ENCODE measurements at regions not wholly inside any gene's neighbourhood (a gene's known extent, or its start where the extent isn't known, plus 50 kb on each side); places are given as distances from the start of the nearest gene placed in this dataset.
"Not testable (repeated sequence)": the region's sequence is repeated elsewhere in the genome, so short reads cannot be mapped to it uniquely, and the experiment has no call there.

DNA sequence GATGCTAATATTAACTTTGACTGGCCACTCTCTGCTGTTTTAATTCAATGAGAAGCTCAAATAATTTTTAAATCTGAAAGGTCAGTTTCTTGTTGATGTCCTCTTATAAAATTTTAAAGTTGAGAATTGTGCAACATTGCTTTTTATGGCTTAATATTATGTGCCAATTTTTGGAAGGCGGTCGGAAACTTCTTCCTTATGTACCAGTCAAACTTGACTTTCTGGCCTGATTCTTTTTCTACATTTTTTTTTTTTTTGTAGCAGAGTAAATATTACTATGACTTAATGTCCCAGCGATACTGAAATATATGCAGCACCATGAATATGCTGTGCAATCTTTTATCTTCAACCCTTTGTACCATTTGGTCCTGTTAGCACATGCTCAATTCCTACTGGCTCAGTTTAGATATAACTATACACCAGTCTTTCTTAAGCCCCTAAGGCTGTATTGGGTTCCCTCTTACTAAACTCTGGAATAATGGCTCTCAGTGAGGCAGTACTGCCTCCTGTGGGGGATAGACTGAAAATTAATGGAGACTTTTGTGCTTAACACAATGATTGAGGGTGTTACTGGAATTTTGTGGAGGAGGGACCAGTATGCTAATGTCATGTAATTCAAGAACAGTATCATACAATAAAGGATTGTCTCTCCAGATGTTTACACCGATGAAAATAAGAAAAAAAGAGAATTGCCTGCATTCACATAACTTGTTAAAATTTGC, 156.4 kb upstream of the SYNCRIP start:
- DNase-seq = no peak

DNA sequence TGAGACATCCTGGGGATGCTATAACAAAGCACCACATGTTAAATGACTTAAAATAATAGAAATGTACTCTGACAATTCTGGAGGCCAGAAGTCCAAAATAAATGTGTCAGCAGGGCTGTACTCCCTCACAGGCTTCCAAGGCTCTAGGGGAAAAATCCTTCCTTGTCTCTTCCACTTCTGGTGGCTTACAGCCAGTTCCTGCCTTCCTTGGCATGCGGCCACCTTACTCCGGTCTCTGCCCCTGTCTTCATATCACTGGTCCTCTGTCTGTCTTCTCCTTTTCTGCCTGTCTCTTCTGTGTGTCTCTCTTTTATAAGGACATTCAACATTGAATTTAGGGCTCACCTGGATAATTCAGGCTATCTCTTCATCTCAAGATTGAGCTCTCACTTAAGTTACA, 155.3 kb upstream of the SYNCRIP start:
- DNase-seq = no peak

DNA sequence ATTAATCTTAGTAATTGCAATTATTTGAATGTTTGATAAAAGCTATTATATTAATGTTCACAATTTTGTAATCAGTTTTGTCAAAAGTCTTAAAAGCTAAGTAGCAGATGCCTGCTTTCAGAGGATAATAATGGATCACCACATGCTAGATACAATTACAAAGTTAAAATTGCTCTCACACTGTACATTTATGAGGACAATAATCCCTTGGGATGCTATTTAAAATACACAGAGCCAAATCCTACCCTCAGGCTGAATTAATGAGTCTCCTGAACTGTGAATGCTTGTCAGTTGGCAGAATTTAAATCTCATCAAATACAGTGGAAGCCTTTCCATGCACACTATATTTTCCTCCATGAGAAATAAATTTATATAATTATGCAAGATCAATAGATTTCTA, 153.3 kb upstream of the SYNCRIP start:
- peak; percentile 4 for DNase-seq

DNA sequence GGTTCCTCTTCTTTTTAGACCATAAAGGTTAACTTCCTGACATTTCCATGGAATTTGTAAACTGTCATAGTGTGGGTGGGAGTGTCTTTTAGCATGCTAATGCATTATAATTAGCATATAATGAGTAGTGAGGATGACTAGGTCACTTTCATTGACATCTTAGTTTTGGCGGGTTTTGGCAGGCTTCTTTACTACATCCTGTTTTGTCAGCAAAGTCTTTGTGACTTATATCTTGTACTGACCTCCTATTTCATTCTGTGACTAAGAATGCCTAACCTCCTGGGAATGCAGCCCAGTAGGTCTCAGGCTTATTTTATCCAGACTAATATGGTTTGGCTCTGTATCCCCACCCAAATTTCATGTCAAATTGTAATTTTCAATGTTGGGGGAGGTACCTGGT, 149.6 kb upstream of the SYNCRIP start:
- no peak for DNase-seq

DNA sequence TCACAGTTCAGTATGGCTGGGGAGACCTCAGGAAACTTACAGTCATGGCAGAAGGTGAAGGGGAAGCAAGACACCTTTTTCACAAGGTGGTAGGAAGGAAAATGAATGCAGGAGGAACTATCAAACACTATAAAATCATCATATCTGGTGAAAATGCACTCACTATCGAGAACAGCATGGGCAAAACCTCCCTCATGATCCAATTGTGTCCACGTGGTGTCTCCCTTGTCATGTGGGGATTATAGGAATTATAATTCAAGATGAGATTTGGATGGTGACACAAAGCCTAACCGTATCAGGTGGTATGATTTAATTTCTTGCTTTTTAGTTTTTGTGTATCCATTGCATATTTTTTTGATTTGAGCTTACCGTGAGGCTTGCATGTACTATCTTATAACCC, 133.2 kb upstream of the SYNCRIP start:
- DNase-seq = no peak

DNA sequence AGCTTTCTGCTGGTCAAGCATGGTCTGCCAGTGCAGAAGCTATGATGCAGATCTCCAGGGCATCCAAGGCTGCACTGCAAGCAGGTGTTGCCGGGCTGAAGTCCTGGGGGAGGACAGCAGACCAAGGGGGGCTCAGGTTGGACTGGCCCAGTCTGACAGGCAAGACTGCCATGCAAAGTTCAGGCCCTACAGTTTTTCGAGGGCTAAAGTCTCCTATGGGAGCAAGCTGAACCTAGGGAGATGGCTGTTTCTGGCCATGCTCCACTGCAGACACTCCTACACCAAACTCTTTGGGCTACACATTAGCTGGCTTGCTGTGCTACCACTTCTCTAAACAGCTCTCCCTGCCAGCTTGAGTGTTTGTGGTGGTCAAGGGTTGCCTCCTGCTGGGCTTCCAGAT, 130.0 kb upstream of the SYNCRIP start:
- DNase-seq = no peak

DNA sequence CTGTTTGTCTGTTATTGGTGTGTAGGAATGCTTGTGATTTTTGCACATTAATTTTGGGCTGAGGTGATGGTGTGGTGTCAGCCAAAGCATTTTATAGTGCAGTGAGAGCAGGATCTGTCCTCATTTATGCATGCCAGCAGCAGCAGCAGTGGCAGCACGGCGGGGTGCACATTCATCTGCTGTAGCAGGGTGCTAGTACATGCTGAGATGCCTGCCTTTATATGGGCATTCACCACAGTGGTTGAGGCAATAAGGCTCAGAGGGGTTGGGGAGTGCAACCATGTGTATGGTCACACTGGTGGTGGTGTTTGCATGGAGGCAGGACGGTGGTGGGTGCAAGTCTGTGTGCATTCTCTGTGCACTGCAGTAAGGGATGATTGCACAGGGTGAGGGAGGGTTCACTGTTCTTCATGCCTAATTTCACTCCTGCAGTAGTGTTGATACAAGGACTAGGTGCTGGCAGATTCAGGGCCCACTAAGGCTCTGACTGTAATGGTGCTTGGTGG, 129.3 kb upstream of the SYNCRIP start:
- DNase-seq = no peak

DNA sequence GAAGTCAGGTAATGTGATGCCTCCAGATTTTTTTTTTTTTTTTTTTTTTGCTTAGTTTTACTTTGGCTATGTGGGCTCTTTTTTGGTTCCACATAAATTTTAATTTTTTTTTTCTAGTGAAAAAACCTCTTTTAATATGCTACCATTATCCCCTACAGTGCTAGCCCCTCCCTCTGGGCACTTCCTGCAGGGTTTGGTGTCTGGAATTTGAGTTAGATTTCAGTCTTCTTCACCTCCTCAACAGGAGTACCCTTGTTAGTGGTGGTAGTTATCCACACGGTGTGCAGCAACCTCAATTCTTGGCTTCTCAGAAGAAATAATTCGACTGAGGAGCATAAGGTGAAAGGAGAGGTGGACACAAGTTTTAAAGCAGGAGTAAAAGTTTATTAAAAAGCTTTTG, 128.8 kb upstream of the SYNCRIP start:
- no peak for DNase-seq

DNA sequence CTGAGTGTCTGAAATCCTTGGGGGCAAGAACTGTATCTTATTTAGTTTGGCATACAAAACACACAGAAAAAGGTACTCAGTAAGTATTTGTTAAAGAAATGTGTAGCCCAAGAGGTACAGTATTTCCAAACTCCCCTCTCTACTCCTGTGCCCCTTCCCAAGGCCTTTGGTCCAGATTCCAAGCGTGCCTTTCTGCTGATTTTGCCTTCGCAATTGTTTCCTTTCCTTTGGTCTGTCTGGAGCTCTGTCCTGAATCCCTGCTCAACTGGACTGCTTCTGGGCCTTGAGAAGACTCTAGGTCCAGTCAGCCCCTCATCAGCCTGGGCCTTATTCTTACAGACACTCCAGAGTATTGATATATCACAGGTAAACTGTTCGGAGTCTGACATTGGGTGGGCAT, 122.2 kb upstream of the SYNCRIP start:
- DNase-seq = no peak

DNA sequence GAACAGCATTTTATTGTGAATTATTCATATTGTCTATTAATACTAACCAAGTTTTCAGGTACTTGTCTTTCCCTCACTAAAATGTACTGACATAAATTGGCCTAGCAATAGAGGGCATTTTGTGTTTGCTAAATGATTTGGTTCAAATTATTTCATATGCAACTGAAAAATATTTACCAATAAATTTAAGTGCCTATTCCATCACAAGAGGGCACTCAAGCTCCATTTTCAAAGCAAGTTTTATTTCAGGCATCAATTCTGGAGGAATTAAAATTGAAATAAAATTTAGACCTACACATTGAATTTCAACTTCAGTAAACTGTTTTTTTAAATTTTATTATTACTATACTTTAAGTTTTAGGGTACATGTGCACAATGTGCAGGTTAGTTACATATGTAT, 114.3 kb upstream of the SYNCRIP start:
- DNase-seq = peak; percentile 35

DNA sequence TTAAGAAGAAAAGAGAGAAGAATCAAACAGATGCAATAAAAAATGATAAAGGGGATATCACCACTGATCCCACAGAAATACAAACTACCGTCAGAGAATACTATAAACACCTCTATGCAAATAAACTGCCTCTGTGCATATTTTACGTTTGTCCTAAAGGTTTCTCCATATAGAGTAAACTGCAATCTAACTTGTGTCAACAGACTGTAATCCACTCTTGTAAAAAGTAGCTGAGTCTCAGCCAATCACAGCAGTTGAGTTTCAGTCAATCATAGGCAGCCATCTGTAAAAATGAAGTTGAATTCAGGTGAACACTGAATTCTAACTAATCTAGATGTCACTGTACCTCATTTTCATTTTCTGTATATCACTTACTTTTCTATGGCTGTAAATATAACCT, 112.2 kb upstream of the SYNCRIP start:
- DNase-seq = no peak

DNA sequence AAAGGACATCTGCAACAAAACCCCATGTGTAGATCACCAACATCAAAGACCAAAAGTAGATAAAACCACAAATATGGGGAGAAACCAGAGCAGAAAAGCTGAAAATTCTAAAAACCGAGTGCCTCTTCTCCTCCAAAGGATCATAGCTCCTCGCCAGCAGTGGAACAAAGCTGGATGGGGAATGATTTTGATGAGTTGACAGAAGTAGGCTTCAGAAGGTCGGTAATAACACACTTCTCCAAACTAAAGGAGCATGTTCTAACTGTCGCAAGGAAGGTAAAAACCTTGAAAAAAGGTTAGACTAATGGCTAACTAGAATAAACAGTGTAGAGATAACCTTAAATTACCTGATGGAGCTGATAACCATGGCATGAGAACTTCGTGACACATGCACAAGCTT, 109.9 kb upstream of the SYNCRIP start:
- DNase-seq = no peak

DNA sequence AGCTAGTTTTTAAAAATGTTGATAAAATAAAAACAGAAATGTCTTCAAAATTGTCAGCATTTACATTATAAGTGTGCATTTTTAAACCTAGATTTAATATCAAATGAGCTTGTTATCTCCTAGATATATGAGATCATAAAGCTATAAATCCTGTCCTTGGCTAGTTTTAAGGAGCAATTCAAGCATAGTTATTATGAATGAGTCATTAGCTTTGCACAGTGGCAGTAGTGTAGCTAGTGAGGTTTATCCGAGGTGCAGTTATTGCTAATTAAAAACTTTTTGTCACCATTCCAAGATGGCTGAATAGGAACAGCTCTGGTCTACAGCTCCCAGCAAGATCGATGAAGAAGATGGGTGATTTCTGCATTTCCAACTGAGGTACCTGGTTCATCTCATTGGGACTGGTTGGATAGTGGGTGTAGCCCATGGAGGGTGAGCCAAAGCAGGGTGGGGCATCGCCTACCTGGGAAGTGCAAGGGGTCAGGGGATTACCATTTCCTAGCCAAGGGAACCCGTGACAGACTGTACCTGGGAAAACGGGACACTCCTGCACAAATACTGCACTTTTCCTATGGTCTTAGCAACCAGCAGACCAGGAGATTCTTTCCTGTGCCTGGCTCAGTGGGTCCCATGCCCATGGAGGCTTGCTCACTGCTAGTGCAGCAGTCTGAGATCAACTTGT, 108.8 kb upstream of the SYNCRIP start:
- DNase-seq = no peak

DNA sequence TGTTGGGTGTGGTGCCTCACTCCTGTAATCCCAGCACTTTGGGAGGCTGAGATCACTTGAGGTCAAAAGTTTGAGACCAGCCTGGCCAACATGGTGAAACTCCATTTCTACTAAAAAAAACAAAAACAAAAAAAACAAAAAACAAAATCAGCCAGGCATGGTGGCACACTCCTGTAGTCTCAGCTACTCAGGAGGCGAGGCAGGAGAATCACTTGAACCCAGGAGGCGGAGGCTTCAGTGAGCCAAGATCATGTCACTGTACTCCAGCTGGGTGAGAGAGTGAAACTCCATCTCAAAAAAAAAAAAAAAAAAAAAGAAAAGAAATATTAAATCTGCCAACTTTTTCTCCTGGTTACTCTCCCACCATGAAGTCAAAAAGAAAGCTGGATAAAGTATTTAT, 107.5 kb upstream of the SYNCRIP start:
- not testable (repeated sequence) for DNase-seq

DNA sequence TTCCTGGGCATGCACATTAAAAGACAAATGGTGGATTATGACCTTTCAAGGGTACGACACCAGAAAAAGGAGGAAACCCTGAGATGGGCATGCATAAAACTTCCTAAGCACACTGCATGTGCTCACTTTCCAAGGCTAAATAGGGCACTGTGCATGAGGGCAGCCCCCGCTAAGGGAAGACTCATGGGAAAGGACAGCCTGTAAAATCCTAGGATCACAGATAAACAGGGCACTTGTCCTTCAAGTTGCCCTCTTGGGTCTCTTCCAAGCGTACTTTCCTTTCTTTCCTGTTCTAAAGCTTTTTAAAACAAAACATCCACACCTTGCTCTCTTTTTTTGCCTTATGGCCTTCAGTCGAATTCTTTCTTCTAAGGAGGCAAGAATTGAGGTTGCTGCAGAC, 106.5 kb upstream of the SYNCRIP start:
- no peak for DNase-seq

DNA sequence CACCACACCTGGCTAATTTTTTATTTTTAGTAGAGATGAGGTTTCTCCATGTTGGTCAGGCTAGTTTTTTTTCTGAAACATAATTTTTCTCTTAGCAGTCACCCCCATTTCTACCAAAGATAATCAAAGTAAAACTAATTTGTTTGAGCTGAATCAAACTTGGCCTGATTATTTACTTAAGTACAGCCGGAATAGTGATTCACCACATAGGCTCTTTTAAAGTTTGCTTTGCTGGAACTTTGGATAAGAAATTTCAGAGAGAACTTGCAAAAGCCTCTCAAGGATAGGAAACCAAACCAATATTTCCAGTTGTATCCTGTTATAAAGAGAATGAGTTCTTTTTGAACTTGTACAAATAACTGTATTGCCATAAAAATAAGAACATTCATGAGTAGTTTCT, 105.0 kb upstream of the SYNCRIP start:
- DNase-seq = no peak

DNA sequence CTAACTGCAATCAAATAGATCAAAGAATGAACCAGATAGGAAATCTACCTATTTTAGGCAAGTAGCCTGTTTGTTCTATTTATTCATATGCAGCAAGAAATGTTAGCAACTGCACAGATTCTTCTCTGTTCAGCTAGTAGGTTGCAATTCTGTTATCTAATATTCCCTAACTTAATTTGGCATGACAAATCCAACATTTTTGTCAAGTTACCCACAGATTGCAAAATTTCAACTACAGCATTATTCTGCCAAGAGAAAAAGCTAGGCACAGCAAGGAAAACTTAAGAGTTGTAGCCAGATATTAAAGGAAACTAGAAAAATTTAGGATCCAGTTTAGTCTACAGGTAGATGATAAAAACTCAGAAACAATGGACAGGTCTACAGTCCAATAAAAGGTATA, 104.4 kb upstream of the SYNCRIP start:
- DNase-seq = no peak

DNA sequence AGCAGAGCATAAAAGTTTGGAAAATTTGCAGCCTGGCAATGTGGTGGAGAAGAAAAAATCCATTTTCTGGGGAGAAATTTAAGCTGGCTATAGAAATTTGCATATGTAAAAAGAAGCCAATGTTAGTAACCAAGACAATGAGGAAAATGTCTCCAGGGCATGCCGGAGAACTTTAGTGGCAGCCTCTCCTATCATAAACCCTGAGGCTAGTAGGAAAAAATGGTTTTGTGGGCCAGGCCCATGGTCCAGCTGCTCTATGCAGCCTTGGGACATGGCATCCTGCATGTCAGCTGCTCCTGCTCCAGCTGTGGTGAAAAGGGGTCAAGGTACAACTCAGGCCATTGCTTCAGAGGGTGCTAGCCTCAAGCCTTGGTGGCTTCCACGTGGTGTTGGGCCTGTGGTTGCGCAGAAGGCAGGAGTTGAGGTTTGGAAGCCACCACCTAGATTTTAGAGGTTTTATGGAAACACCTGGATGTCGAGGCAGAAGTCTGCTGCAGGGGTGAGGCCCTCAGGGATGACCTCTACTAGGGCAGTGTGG, 101.8 kb upstream of the SYNCRIP start:
- no peak for DNase-seq

DNA sequence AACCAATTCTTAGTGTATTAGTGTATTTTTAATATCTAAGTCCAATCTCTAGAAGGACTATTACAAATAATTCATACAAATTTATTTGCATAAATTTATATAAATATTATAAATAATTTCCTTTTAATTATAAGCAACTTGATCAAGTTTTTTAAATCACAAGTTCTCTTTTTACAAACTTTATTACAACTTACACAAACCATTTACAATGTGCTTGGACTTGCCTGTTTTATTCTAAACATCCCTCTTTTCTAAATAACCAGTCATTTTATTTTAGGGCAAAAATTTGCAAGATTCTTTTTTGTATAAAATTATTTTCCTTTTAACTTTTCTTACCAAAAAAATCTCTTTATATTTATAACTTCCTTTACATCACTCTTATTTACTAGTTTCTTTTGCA, 83.5 kb upstream of the SYNCRIP start:
- DNase-seq = no peak

DNA sequence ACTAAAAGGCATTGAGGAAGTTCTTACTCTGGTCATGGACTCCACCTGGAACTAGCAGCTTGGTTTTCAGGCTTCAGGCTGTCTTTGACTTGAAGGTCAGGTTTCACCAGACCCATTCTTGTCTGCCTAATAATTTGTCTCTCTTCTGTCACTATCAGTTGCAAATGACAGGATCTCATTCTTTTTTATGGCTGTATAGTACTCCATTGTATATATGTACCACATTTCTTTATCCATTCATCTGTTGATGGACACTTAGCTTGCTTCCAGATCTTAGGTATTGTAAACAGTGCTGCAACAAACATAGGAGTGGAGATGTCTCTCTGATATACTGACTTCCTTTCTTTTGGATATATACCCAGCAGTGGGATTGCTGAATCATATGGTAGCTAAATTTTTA, 73.1 kb upstream of the SYNCRIP start:
- DNase-seq = no peak

DNA sequence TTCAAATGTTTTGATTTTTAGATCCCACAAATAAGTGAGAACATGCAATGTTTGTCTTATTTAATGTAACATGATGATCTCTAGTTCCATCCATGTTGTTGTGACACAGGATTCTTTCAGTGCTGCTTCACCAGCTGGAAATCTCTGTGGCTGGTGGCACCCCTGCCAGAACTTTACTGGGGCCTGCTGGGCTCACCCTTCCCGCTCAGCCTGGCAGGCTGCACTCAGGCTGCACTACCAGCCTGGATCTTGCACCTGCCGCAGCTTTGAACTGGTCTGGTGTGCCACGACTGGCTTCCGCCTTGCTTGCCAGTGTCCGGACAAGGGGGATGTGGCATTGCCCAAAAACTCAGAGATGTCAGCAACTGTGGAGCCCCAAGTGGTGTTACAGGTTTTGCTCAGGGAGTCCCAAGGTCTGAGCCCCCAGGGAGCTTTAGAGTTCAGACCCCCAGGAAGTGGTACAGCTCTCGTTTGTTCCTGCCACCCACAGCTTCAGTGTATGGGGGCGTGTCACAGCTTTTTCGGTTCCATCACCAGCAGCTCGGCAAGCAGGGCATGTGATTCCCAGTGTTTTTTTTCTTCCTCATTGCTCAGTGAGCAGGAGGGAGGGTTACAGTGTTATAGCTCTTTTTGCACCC, 72.3 kb upstream of the SYNCRIP start:
- DNase-seq = no peak

DNA sequence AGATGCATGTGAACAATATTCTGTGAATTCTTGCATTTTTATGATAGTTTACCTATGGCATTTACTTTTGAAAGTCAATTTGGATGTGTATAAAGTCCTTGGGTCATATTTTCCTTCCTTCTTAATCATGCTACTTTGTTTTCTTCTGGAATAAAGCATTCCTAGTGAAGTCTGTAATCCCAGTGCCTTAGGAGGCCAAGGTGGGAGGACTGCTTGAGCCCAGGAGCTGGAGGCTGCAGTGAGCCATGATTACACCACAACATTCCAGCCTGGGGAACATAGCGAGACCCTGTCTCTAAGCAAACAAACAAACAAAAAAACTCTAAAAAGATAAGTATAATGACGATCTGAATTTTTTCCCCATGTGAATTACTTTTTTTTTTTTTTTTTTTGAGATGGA, 69.7 kb upstream of the SYNCRIP start:
- no peak for DNase-seq

DNA sequence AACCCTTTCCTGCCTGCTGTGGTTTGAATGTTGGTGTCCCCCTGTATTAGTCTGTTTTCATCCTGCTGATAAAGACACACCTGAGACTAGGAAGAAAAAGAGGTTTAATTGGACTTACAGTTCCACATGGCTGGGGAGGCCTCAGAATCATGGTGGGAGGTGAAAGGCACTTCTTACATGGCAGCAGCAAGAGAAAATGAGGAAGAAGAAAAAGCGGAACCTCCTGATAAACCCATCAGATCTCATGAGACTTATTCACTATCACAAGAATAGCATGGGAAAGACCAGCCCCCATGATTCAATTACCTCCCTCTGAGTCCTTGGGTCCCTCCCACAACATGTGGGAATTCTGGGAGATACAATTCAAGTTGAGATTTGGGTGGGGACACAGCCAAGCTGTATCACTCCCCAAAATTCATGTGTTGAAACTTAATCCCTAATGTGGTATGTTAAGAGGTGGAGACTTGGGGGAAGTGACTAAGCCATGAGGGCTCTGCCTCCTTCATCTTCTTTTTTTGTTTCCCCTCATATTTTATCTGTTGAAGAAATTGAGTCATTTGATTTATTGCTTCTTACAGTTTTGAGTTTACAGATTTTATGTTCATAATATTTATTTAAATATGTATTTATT, 64.9 kb upstream of the SYNCRIP start:
- not testable (repeated sequence) for DNase-seq

DNA sequence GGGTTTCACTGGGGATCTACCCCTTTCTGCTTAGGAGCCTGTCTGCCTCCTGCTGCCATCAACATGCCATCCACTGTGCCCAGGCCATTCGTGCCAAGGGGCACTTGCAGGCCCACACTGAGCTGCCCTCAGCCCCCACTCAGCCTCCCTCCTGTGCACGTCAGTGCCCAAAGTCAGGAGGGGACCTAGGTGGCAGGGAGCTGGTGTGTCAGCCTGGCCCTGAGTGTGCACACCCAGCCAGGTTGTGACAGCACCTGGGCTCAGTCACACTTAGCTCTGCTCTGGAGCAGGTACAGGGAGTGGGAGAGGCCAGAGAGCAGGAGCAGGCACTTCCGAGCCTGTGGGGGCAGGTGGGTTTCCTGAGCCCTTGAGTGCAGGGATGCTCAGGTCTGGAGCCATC, 63.6 kb upstream of the SYNCRIP start:
- no peak for DNase-seq

Measured in NCI-H1694 (cell line).